GM23338 (cell line): ENCODE measurements at regions not wholly inside any gene's neighbourhood (a gene's known extent, or its start where the extent isn't known, plus 50 kb on each side); places are given as distances from the start of the nearest gene placed in this dataset.

Source experiments
- ATAC-seq: fragments of 200-7000 bp; cut with Tn5 transposase; 3 replicates; pipeline ENCODE4 v1.9.1; 2020
- DNase-seq: peaks from one replicate; pipeline ENCODE4 v3.0.0-alpha.2; 2015; ENCODE audit warnings: low spot score
- H2AFZ ChIP-seq: fragments of 200-600 bp; sonication (generic); 2 replicates; pipeline ENCODE4 v1.8.0; 2016; ENCODE audit warnings: antibody characterized with exemption, mild to moderate bottlenecking, moderate library complexity
- H3F3A ChIP-seq: fragments of 200-600 bp; sonication (generic); replicated peaks from 2 replicates; pipeline ENCODE4 v1.8.0; 2017; ENCODE audit warnings: antibody characterized with exemption, mixed run types, low read depth
- H3K27ac ChIP-seq: fragments of 200-600 bp; sonication (generic); 2 replicates; pipeline ENCODE4 v1.6.1; 2016; ENCODE audit warnings: low read depth
- H3K27me3 ChIP-seq: fragments of 200-600 bp; sonication (generic); 2 replicates; pipeline ENCODE4 v1.8.0; 2016; ENCODE audit warnings: mild to moderate bottlenecking, mixed run types, moderate library complexity; ENCODE audit not compliant: insufficient read depth
- H3K36me3 ChIP-seq: fragments of 200-600 bp; sonication (generic); 2 replicates; pipeline ENCODE4 v1.8.0; 2016; ENCODE audit warnings: mild to moderate bottlenecking; ENCODE audit not compliant: insufficient read depth
- H3K4me1 ChIP-seq: fragments of 200-600 bp; sonication (generic); 2 replicates; pipeline ENCODE4 v1.8.0; 2016; ENCODE audit warnings: mild to moderate bottlenecking, moderate library complexity; ENCODE audit not compliant: insufficient read depth
- H3K4me2 ChIP-seq: fragments of 200-600 bp; sonication (generic); 2 replicates; pipeline ENCODE4 v1.7.1; 2017; ENCODE audit warnings: mixed run types
- H3K4me3 ChIP-seq: fragments of 200-600 bp; sonication (generic); 2 replicates; pipeline ENCODE4 v1.6.1; 2016; ENCODE audit warnings: mixed run types
- H3K79me2 ChIP-seq: fragments of 200-600 bp; sonication (generic); replicated peaks from 2 replicates; pipeline ENCODE4 v1.8.0; 2017; ENCODE audit warnings: mild to moderate bottlenecking; ENCODE audit not compliant: insufficient read depth
- H3K9me2 ChIP-seq: fragments of 200-600 bp; sonication (generic); 2 replicates; pipeline ENCODE4 v1.8.0; 2017; ENCODE audit not compliant: insufficient read depth
- H4K20me1 ChIP-seq: fragments of 200-600 bp; sonication (generic); replicated peaks from 2 replicates; pipeline ENCODE4 v1.8.0; 2017; ENCODE audit warnings: mild to moderate bottlenecking; ENCODE audit not compliant: insufficient read depth
- H3K27ac Mint-ChIP-seq: 2 replicates; pipeline ENCODE4 v1.8.0; 2020; ENCODE audit warnings: inconsistent platforms, mild to moderate bottlenecking, moderate library complexity, mixed read lengths
- H3K27me3 Mint-ChIP-seq: 3 replicates; pipeline ENCODE4 v1.8.0; 2022; ENCODE audit warnings: low read depth, mild to moderate bottlenecking, moderate library complexity, mixed read lengths, inconsistent platforms; ENCODE audit not compliant: insufficient read depth, poor library complexity
- H3K36me3 Mint-ChIP-seq: 3 replicates; pipeline ENCODE4 v1.8.0; 2021; ENCODE audit warnings: low read depth, mild to moderate bottlenecking, inconsistent platforms, moderate library complexity, mixed read lengths
- H3K4me1 Mint-ChIP-seq: 3 replicates; pipeline ENCODE4 v1.8.0; 2020; ENCODE audit warnings: mild to moderate bottlenecking, inconsistent platforms, mixed read lengths
- H3K4me3 Mint-ChIP-seq: 3 replicates; pipeline ENCODE4 v1.8.0; 2021; ENCODE audit warnings: moderate library complexity, mild to moderate bottlenecking, inconsistent platforms, mixed read lengths
- H3K9me3 Mint-ChIP-seq: 3 replicates; pipeline ENCODE4 v1.8.0; 2020; ENCODE audit warnings: moderate library complexity, mild to moderate bottlenecking, inconsistent platforms, mixed read lengths
- CREB1 ChIP-seq: fragments of 250-450 bp; sonication (Bioruptor Pico); IDR thresholded peaks from 2 replicates; pipeline ENCODE4 v1.5.0; 2020; ENCODE audit warnings: low read depth, mild to moderate bottlenecking, moderate library complexity
- EZH2 ChIP-seq: fragments of 200-600 bp; sonication (generic); IDR thresholded peaks from one replicate; pipeline ENCODE4 v1.8.0; 2017; ENCODE audit warnings: antibody characterized with exemption, mild to moderate bottlenecking, low read depth; ENCODE audit not compliant: unreplicated experiment
- EZH2phosphoT487 ChIP-seq: fragments of 200-600 bp; sonication (generic); IDR thresholded peaks from one replicate; pipeline ENCODE4 v1.8.1; 2018; ENCODE audit warnings: antibody characterized with exemption; ENCODE audit not compliant: unreplicated experiment
- JUNB ChIP-seq: IDR thresholded peaks from one replicate; pipeline ENCODE4 v1.6.1; 2016; ENCODE audit warnings: antibody characterized with exemption; ENCODE audit not compliant: unreplicated experiment
- NANOG ChIP-seq: IDR thresholded peaks from 2 replicates; pipeline ENCODE4 v1.6.1; 2016; ENCODE audit warnings: antibody characterized with exemption, borderline replicate concordance
- POLR2AphosphoS5 ChIP-seq: IDR thresholded peaks from 2 replicates; pipeline ENCODE4 v1.6.1; 2016; ENCODE audit warnings: antibody characterized with exemption, low read depth
- STAT1 ChIP-seq: IDR thresholded peaks from one replicate; pipeline ENCODE4 v1.6.1; 2016; ENCODE audit warnings: antibody characterized with exemption; ENCODE audit not compliant: unreplicated experiment
- ZNF114 ChIP-seq: fragments of 250-450 bp; sonication (Bioruptor Pico); IDR thresholded peaks from 2 replicates; pipeline ENCODE4 v1.5.0; 2020; ENCODE audit warnings: mild to moderate bottlenecking, moderate library complexity
- ZNF331 ChIP-seq: fragments of 250-450 bp; sonication (Bioruptor Pico); IDR thresholded peaks from 2 replicates; pipeline ENCODE4 v1.5.0; 2020; ENCODE audit warnings: low read depth, mild to moderate bottlenecking, moderate library complexity
- TF ChIP-seq, protein P1 (sequence below): fragments of 250-450 bp; sonication (Bioruptor Pico); IDR thresholded peaks from 2 replicates; pipeline ENCODE4 v1.5.0; 2020; ENCODE audit warnings: mild to moderate bottlenecking, moderate library complexity
- TF ChIP-seq, protein P2 (sequence below): IDR thresholded peaks from 2 replicates; pipeline ENCODE4 v1.6.1; 2016; ENCODE audit warnings: antibody characterized with exemption
- TF ChIP-seq, protein P3 (sequence below): IDR thresholded peaks from one replicate; pipeline ENCODE4 v1.6.1; 2018; ENCODE audit warnings: antibody characterized with exemption; ENCODE audit not compliant: unreplicated experiment

DNA sequence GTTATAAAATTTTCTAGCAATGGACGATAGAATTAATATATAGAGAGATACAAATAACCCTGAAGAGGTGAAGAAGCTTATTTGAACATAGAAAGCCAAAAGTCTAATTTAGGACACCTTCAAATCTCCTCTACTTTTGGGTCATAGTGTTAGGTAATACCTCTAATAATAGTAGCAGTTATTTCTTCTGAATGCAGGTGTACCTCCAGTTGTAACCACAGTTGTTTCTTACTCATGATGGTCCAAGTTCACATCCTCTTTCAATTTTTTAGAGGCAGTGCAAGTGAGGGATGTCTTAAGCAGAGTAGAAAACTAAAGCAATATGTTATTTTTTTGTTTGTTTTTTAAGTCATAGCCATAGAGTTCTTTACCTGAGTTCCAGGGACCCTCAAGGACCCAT, 429.5 kb downstream of the CCDC85A start:
- ATAC-seq (no peak), DNase-seq (no peak)
- H3K9me2 ChIP-seq = no peaks in the 10 kb centered on the region
- H3F3A ChIP-seq = no peaks in the 10 kb centered on the region
- no peak overlapping the region for H2AFZ ChIP-seq
- H3K4me2 ChIP-seq = no peak overlapping the region
- peaks cover 6% of the 10 kb centered on the region; the same call in 2 of the 3 replicates for H3K4me1 Mint-ChIP-seq
- H3K9me3 Mint-ChIP-seq = peaks cover 4% of the 10 kb centered on the region
- H3K36me3 Mint-ChIP-seq = no peaks in the 10 kb centered on the region
- no peaks in the 10 kb centered on the region for H3K79me2 ChIP-seq
- H3K27ac Mint-ChIP-seq = no peak overlapping the region
- H3K36me3 ChIP-seq = no peaks in the 10 kb centered on the region
- no peak overlapping the region for H3K4me3 ChIP-seq
- H3K27me3 Mint-ChIP-seq = no peaks in the 10 kb centered on the region
- no peaks in the 10 kb centered on the region for H3K27me3 ChIP-seq
- no peaks in the 10 kb centered on the region for H4K20me1 ChIP-seq
- H3K4me1 ChIP-seq = no peaks in the 10 kb centered on the region
- TF ChIP-seq EZH2 (no peak), ZNF331 (CRISPR knock-in tag) (no peak), STAT1 (no peak), ZNF114 (no peak), EZH2phosphoT487 (no peak), NANOG (no peak), POLR2AphosphoS5 (no peak), CREB1 (CRISPR knock-in tag) (no peak), JUNB (no peak)
- TF ChIP-seq, protein P1, sequence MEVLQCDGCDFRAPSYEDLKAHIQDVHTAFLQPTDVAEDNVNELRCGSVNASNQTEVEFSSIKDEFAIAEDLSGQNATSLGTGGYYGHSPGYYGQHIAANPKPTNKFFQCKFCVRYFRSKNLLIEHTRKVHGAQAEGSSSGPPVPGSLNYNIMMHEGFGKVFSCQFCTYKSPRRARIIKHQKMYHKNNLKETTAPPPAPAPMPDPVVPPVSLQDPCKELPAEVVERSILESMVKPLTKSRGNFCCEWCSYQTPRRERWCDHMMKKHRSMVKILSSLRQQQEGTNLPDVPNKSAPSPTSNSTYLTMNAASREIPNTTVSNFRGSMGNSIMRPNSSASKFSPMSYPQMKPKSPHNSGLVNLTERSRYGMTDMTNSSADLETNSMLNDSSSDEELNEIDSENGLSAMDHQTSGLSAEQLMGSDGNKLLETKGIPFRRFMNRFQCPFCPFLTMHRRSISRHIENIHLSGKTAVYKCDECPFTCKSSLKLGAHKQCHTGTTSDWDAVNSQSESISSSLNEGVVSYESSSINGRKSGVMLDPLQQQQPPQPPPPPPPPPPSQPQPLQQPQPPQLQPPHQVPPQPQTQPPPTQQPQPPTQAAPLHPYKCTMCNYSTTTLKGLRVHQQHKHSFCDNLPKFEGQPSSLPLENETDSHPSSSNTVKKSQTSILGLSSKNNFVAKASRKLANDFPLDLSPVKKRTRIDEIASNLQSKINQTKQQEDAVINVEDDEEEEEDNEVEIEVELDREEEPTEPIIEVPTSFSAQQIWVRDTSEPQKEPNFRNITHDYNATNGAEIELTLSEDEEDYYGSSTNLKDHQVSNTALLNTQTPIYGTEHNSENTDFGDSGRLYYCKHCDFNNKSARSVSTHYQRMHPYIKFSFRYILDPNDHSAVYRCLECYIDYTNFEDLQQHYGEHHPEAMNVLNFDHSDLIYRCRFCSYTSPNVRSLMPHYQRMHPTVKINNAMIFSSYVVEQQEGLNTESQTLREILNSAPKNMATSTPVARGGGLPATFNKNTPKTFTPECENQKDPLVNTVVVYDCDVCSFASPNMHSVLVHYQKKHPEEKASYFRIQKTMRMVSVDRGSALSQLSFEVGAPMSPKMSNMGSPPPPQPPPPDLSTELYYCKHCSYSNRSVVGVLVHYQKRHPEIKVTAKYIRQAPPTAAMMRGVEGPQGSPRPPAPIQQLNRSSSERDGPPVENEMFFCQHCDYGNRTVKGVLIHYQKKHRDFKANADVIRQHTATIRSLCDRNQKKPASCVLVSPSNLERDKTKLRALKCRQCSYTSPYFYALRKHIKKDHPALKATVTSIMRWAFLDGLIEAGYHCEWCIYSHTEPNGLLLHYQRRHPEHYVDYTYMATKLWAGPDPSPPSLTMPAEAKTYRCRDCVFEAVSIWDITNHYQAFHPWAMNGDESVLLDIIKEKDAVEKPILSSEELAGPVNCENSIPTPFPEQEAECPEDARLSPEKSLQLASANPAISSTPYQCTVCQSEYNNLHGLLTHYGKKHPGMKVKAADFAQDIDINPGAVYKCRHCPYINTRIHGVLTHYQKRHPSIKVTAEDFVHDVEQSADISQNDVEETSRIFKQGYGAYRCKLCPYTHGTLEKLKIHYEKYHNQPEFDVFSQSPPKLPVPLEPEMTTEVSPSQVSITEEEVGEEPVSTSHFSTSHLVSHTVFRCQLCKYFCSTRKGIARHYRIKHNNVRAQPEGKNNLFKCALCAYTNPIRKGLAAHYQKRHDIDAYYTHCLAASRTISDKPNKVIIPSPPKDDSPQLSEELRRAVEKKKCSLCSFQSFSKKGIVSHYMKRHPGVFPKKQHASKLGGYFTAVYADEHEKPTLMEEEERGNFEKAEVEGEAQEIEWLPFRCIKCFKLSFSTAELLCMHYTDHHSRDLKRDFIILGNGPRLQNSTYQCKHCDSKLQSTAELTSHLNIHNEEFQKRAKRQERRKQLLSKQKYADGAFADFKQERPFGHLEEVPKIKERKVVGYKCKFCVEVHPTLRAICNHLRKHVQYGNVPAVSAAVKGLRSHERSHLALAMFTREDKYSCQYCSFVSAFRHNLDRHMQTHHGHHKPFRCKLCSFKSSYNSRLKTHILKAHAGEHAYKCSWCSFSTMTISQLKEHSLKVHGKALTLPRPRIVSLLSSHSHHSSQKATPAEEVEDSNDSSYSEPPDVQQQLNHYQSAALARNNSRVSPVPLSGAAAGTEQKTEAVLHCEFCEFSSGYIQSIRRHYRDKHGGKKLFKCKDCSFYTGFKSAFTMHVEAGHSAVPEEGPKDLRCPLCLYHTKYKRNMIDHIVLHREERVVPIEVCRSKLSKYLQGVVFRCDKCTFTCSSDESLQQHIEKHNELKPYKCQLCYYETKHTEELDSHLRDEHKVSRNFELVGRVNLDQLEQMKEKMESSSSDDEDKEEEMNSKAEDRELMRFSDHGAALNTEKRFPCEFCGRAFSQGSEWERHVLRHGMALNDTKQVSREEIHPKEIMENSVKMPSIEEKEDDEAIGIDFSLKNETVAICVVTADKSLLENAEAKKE (CRISPR knock-in tag) = no peak
- TF ChIP-seq, protein P2, sequence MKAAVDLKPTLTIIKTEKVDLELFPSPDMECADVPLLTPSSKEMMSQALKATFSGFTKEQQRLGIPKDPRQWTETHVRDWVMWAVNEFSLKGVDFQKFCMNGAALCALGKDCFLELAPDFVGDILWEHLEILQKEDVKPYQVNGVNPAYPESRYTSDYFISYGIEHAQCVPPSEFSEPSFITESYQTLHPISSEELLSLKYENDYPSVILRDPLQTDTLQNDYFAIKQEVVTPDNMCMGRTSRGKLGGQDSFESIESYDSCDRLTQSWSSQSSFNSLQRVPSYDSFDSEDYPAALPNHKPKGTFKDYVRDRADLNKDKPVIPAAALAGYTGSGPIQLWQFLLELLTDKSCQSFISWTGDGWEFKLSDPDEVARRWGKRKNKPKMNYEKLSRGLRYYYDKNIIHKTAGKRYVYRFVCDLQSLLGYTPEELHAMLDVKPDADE = no peak
- TF ChIP-seq, protein P3, sequence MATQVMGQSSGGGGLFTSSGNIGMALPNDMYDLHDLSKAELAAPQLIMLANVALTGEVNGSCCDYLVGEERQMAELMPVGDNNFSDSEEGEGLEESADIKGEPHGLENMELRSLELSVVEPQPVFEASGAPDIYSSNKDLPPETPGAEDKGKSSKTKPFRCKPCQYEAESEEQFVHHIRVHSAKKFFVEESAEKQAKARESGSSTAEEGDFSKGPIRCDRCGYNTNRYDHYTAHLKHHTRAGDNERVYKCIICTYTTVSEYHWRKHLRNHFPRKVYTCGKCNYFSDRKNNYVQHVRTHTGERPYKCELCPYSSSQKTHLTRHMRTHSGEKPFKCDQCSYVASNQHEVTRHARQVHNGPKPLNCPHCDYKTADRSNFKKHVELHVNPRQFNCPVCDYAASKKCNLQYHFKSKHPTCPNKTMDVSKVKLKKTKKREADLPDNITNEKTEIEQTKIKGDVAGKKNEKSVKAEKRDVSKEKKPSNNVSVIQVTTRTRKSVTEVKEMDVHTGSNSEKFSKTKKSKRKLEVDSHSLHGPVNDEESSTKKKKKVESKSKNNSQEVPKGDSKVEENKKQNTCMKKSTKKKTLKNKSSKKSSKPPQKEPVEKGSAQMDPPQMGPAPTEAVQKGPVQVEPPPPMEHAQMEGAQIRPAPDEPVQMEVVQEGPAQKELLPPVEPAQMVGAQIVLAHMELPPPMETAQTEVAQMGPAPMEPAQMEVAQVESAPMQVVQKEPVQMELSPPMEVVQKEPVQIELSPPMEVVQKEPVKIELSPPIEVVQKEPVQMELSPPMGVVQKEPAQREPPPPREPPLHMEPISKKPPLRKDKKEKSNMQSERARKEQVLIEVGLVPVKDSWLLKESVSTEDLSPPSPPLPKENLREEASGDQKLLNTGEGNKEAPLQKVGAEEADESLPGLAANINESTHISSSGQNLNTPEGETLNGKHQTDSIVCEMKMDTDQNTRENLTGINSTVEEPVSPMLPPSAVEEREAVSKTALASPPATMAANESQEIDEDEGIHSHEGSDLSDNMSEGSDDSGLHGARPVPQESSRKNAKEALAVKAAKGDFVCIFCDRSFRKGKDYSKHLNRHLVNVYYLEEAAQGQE = no peak
- no peak overlapping the region for H3K4me3 Mint-ChIP-seq
- H3K27ac ChIP-seq = no peak overlapping the region
